ENCODE measurements at regions not wholly inside any gene's neighbourhood (a gene's known extent, or its start where the extent isn't known, plus 50 kb on each side); places are given as distances from the start of the nearest gene placed in this dataset.

GRCh38 chr10:125296598-125296997 is 136.2 kb upstream of the CTBP2 start:
- Histone ChIP-seq H3K4me3 (no peak overlapping the region), H3K9ac (ENCODE audit: insufficient read depth in 1 of 2, low read length in 2 of 2) (no peak overlapping the region), H3K9me3 (ENCODE audit: control insufficient read depth in 4 of 4, insufficient read depth in 3 of 4, low read length in 3 of 4) (no peaks in the 10 kb centered on the region), H3K36me3 (ENCODE audit: control insufficient read depth in 4 of 4, insufficient read depth in 4 of 4, low read length in 4 of 4) (no peaks in the 10 kb centered on the region), H3K27me3 (ENCODE audit: control insufficient read depth in 3 of 3, insufficient read depth in 3 of 3, low read length in 2 of 3) (peaks cover 0 to 3% (median 0%) of the 10 kb centered on the region in 3 donors), H3K4me1 (ENCODE audit: control insufficient read depth in 5 of 5, insufficient read depth in 5 of 5, low read length in 5 of 5) (no peaks in the 10 kb centered on the region), H3K27ac (ENCODE audit: low read depth in 1 of 2, low read length in 1 of 2) (no peak overlapping the region)
- 85 to 90% methylated on average over 9 of the region's 9 CpGs for WGBS, 2 donors
- no peak for TF ChIP-seq CTCF (IDR thresholded peaks at IDR 0.05; ENCODE audit: control extremely low read depth, extremely low read depth)
- DNase-seq (no peak), ATAC-seq (ENCODE audit: insufficient read depth, low FRiP score) (no peak)

GRCh38 chr10:125294109-125294508 is 133.7 kb upstream of the CTBP2 start:
- Histone ChIP-seq H3K9ac (ENCODE audit: insufficient read depth in 1 of 2, low read length in 2 of 2) (no peak overlapping the region), H3K4me3 (no peak overlapping the region), H3K4me1 (ENCODE audit: control insufficient read depth in 5 of 5, insufficient read depth in 5 of 5, low read length in 5 of 5) (no peaks in the 10 kb centered on the region), H3K9me3 (ENCODE audit: control insufficient read depth in 4 of 4, insufficient read depth in 3 of 4, low read length in 3 of 4) (no peaks in the 10 kb centered on the region), H3K27me3 (ENCODE audit: control insufficient read depth in 3 of 3, insufficient read depth in 3 of 3, low read length in 2 of 3) (peaks cover 0 to 6% (median 0%) of the 10 kb centered on the region in 3 donors), H3K27ac (ENCODE audit: low read depth in 1 of 2, low read length in 1 of 2) (no peak overlapping the region), H3K36me3 (ENCODE audit: control insufficient read depth in 4 of 4, insufficient read depth in 4 of 4, low read length in 4 of 4) (no peaks in the 10 kb centered on the region)
- peak in 2 of 3 donors; percentile 7 to 51 for DNase-seq
- WGBS, 2 donors: 62 to 86% methylated on average over 2 of the region's 2 CpGs
- no peak for ATAC-seq (ENCODE audit: insufficient read depth, low FRiP score)
- no peak for TF ChIP-seq CTCF (IDR thresholded peaks at IDR 0.05; ENCODE audit: control extremely low read depth, extremely low read depth)

GRCh38 chr10:125291836-125292235 is 131.5 kb upstream of the CTBP2 start:
- Histone ChIP-seq H3K36me3 (ENCODE audit: control insufficient read depth in 4 of 4, insufficient read depth in 4 of 4, low read length in 4 of 4) (no peaks in the 10 kb centered on the region), H3K4me1 (ENCODE audit: control insufficient read depth in 5 of 5, insufficient read depth in 5 of 5, low read length in 5 of 5) (no peaks in the 10 kb centered on the region), H3K4me3 (no peak overlapping the region), H3K9ac (ENCODE audit: insufficient read depth in 1 of 2, low read length in 2 of 2) (no peak overlapping the region), H3K27me3 (ENCODE audit: control insufficient read depth in 3 of 3, insufficient read depth in 3 of 3, low read length in 2 of 3) (peaks cover 0 to 8% (median 0%) of the 10 kb centered on the region in 3 donors), H3K27ac (ENCODE audit: low read depth in 1 of 2, low read length in 1 of 2) (no peak overlapping the region), H3K9me3 (ENCODE audit: control insufficient read depth in 4 of 4, insufficient read depth in 3 of 4, low read length in 3 of 4) (no peaks in the 10 kb centered on the region)
- DNase-seq (no peak), ATAC-seq (ENCODE audit: insufficient read depth, low FRiP score) (no peak)
- 88 to 93% methylated on average over 9 of the region's 9 CpGs for WGBS, 2 donors
- TF ChIP-seq CTCF (IDR thresholded peaks at IDR 0.05; ENCODE audit: control extremely low read depth, extremely low read depth): no peak

- H3K9me3 ChIP-seq (ENCODE audit: control insufficient read depth in 4 of 4, insufficient read depth in 3 of 4, low read length in 3 of 4): peaks cover 0 to 2% (median 0%) of the 10 kb centered on the region in 4 donors
- 73 to 97% methylated on average over 1 of the region's 1 CpG for WGBS, 2 donors
- no peaks in the 10 kb centered on the region for H3K36me3 ChIP-seq (ENCODE audit: control insufficient read depth in 4 of 4, insufficient read depth in 4 of 4, low read length in 4 of 4)
- H3K4me1 ChIP-seq (ENCODE audit: control insufficient read depth in 5 of 5, insufficient read depth in 5 of 5, low read length in 5 of 5): peaks cover 0 to 3% (median 0%) of the 10 kb centered on the region in 5 donors
- no peak overlapping the region for H3K27ac ChIP-seq (ENCODE audit: low read depth in 1 of 2, low read length in 1 of 2)
- ATAC-seq (ENCODE audit: insufficient read depth, low FRiP score) (no peak), DNase-seq (no peak)
- peaks cover 0 to 8% (median 0%) of the 10 kb centered on the region in 3 donors for H3K27me3 ChIP-seq (ENCODE audit: control insufficient read depth in 3 of 3, insufficient read depth in 3 of 3, low read length in 2 of 3)
- no peak for TF ChIP-seq CTCF (IDR thresholded peaks at IDR 0.05; ENCODE audit: control extremely low read depth, extremely low read depth)
- H3K9ac ChIP-seq (ENCODE audit: insufficient read depth in 1 of 2, low read length in 2 of 2): no peak overlapping the region
- H3K4me3 ChIP-seq: no peak overlapping the region
Observed at GRCh38 chr10:125289461-125289860, 129.1 kb upstream of the CTBP2 start.
